ENCODE measurements at regions not wholly inside any gene's neighbourhood (a gene's known extent, or its start where the extent isn't known, plus 50 kb on each side); places are given as distances from the start of the nearest gene placed in this dataset.

DNA sequence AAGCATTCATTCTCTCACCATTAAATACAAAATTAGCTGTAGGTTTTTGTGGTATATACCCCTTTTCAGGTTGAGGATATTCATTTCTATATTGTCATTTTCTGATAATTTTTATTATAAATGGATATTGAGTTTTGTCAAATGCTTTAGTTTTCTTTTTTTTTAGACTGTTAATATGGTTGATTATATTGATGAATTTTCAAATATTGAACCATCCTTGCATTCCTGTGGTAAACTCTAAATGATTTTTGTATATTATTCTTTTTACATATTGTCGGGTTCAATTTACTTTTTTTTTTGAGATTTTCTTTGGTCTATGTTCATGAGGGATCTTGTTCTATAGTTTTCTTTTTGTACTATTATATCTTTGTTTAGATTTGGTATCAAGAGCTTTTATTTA lies 165.1 kb downstream of the GPAT3 start:
- no peak for TF ChIP-seq CTCF (IDR thresholded peaks at IDR 0.05; ENCODE audit: low read depth, low read length)
- TF ChIP-seq POLR2A (IDR thresholded peaks at IDR 0.05; ENCODE audit: extremely low read depth, insufficient read length), result no peak
